Fibroblast of villous mesenchyme (primary cell): ENCODE measurements at regions not wholly inside any gene's neighbourhood (a gene's known extent, or its start where the extent isn't known, plus 50 kb on each side); places are given as distances from the start of the nearest gene placed in this dataset.

Source experiments
- DNase-seq: peaks from one replicate; pipeline ENCODE4 v3.0.0-alpha.2; 2010; ENCODE audit warnings: low read depth
- H3K4me3 ChIP-seq: 2 replicates; pipeline ENCODE4 v1.5.1; 2011; ENCODE audit warnings: low read depth, mild to moderate bottlenecking, low read length
- TF ChIP-seq, protein P1 (sequence below): IDR thresholded peaks from 2 replicates; pipeline ENCODE4 v1.5.1; 2012; ENCODE audit warnings: low read depth, mild to moderate bottlenecking, low read length; ENCODE audit not compliant: insufficient read depth

GRCh38 chr4:138292321-138292720, 50.2 kb upstream of the SLC7A11 start:
- TF ChIP-seq, protein P1, sequence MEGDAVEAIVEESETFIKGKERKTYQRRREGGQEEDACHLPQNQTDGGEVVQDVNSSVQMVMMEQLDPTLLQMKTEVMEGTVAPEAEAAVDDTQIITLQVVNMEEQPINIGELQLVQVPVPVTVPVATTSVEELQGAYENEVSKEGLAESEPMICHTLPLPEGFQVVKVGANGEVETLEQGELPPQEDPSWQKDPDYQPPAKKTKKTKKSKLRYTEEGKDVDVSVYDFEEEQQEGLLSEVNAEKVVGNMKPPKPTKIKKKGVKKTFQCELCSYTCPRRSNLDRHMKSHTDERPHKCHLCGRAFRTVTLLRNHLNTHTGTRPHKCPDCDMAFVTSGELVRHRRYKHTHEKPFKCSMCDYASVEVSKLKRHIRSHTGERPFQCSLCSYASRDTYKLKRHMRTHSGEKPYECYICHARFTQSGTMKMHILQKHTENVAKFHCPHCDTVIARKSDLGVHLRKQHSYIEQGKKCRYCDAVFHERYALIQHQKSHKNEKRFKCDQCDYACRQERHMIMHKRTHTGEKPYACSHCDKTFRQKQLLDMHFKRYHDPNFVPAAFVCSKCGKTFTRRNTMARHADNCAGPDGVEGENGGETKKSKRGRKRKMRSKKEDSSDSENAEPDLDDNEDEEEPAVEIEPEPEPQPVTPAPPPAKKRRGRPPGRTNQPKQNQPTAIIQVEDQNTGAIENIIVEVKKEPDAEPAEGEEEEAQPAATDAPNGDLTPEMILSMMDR: no peak
- DNase-seq: no peak
- no peak overlapping the region for H3K4me3 ChIP-seq
